H1 (cell line): ENCODE measurements at regions not wholly inside any gene's neighbourhood (a gene's known extent, or its start where the extent isn't known, plus 50 kb on each side); places are given as distances from the start of the nearest gene placed in this dataset.

Source experiments
- CTCF ChIA-PET: fragments of 300-600 bp; sonication (Branson Sonifier 250); formaldehyde crosslinking; loops from one replicate; lab custom pipeline; 2021; ENCODE audit not compliant: partially characterized antibody; lab: Charles Lee
- POLR2A ChIA-PET: fragments of 300-600 bp; sonication (Branson Sonifier 250); formaldehyde crosslinking; loops from one replicate; lab custom pipeline; 2021; ENCODE audit warnings: inconsistent platforms; ENCODE audit not compliant: partially characterized antibody; lab: Charles Lee
- DNase-seq, 2 experiments: peaks; one replicate each; pipeline versions ENCODE4 v3.0.0 to v3.0.0-alpha.2; 2010 to 2022; ENCODE audit warnings: low spot score in 2 of 2, low read depth in 1 of 2, mixed read lengths in 1 of 2
- FAIRE-seq: peaks from 2 replicates; lab custom pipeline; 2011; peaks lifted over from hg19 to GRCh38; lab: Jason Lieb, UNC
- H2AFZ ChIP-seq: 2 replicates; pipeline ENCODE4 v1.8.1; 2012; ENCODE audit warnings: low read length, inconsistent platforms
- H2AK5ac ChIP-seq: 2 replicates; pipeline ENCODE4 v1.6.1; 2013; ENCODE audit warnings: low read depth, low read length
- H2BK120ac ChIP-seq: replicated peaks from 2 replicates; pipeline ENCODE3; 2013; ENCODE audit warnings: low read depth, low read length, inconsistent platforms
- H2BK12ac ChIP-seq: 2 replicates; pipeline ENCODE4 v1.6.1; 2013; ENCODE audit warnings: low read depth, low read length
- H2BK15ac ChIP-seq: 2 replicates; pipeline ENCODE4 v1.6.1; 2013; ENCODE audit warnings: low read length
- H2BK20ac ChIP-seq: 2 replicates; pipeline ENCODE4 v1.6.1; 2013; ENCODE audit warnings: low read length
- H2BK5ac ChIP-seq: 2 replicates; pipeline ENCODE4 v1.6.1; 2013; ENCODE audit warnings: low read depth, low read length
- H3K14ac ChIP-seq: 2 replicates; pipeline ENCODE4 v1.6.1; 2013; ENCODE audit warnings: inconsistent platforms; ENCODE audit not compliant: insufficient read length
- H3K18ac ChIP-seq: 2 replicates; pipeline ENCODE4 v1.6.1; 2013; ENCODE audit warnings: low read length; ENCODE audit errors: extremely low read depth
- H3K23ac ChIP-seq: 2 replicates; pipeline ENCODE4 v1.6.1; 2013; ENCODE audit warnings: inconsistent platforms; ENCODE audit not compliant: insufficient read length
- H3K23me2 ChIP-seq: 2 replicates; pipeline ENCODE4 v1.6.1; 2013; ENCODE audit warnings: low read depth, low read length
- H3K27ac ChIP-seq: 2 replicates; pipeline ENCODE4 v1.6.1; 2011; ENCODE audit warnings: low read depth, low read length, inconsistent platforms
- H3K27me3 ChIP-seq, 4 experiments: replicated peaks in 1 of 4; 1 replicate in 1 of 4; 2 replicates in 3 of 4; pipeline versions ENCODE4 v1.6.1 to v1.8.1; 2011 to 2013; ENCODE audit warnings: low read length in 3 of 4, mild to moderate bottlenecking in 3 of 4, inconsistent platforms in 2 of 4, mixed read lengths in 2 of 4, moderate library complexity in 1 of 4; ENCODE audit not compliant: control insufficient read depth in 3 of 4, insufficient read depth in 3 of 4; ENCODE audit errors: extremely low read depth in 1 of 4
- H3K36me3 ChIP-seq, 4 experiments: 2 replicates each; pipeline versions ENCODE4 v1.6.1 to v1.8.1; 2011 to 2013; ENCODE audit warnings: mild to moderate bottlenecking in 4 of 4, low read length in 3 of 4, moderate library complexity in 2 of 4, control low read depth in 1 of 4, inconsistent platforms in 1 of 4; ENCODE audit not compliant: insufficient read depth in 4 of 4, control insufficient read depth in 2 of 4
- H3K4ac ChIP-seq: replicated peaks from 2 replicates; pipeline ENCODE3; 2013; ENCODE audit warnings: low read length, low read depth, mixed read lengths, inconsistent platforms; ENCODE audit not compliant: insufficient read length
- H3K4me1 ChIP-seq, 4 experiments: replicated peaks in 1 of 4; 1 replicate in 1 of 4; 2 replicates in 3 of 4; pipeline versions ENCODE4 v1.6.1 to v1.8.1; 2011 to 2013; ENCODE audit warnings: low read length in 3 of 4, inconsistent platforms in 2 of 4, mixed read lengths in 1 of 4; ENCODE audit not compliant: insufficient read depth in 4 of 4, control insufficient read depth in 3 of 4
- H3K4me2 ChIP-seq, 2 experiments: 2 replicates each; pipeline versions ENCODE4 v1.6.1 to v1.8.1; 2011 to 2013; ENCODE audit warnings: low read depth in 2 of 2, low read length in 2 of 2, control low read depth in 1 of 2, inconsistent platforms in 1 of 2, mild to moderate bottlenecking in 1 of 2; ENCODE audit not compliant: insufficient read depth in 1 of 2
- H3K4me3 ChIP-seq, 4 experiments: fragments of 200-600, 300-600 bp in 1 of 4; sonication (generic), shearing (Covaris generic), sonication (Bioruptor Twin) in 1 of 4; 2 replicates each; pipeline versions ENCODE4 v1.5.1 to v1.8.1; 2011 to 2016; ENCODE audit warnings: low read length in 4 of 4, low read depth in 3 of 4, control low read depth in 2 of 4, inconsistent platforms in 2 of 4, mild to moderate bottlenecking in 2 of 4, mixed read lengths in 1 of 4, moderate library complexity in 1 of 4; ENCODE audit not compliant: insufficient read depth in 2 of 4; ENCODE audit errors: extremely low read depth in 1 of 4
- H3K56ac ChIP-seq: replicated peaks from 2 replicates; pipeline ENCODE3; 2013; ENCODE audit warnings: low read depth, mild to moderate bottlenecking, mixed read lengths, low read length, inconsistent platforms; ENCODE audit not compliant: insufficient read length
- H3K79me1 ChIP-seq: 2 replicates; pipeline ENCODE4 v1.6.1; 2013; ENCODE audit warnings: low read depth, low read length, control low read depth
- H3K79me2 ChIP-seq, 2 experiments: 2 replicates each; pipeline versions ENCODE4 v1.6.1 to v1.8.1; 2012 to 2013; ENCODE audit warnings: low read length in 2 of 2, mild to moderate bottlenecking in 2 of 2, inconsistent platforms in 1 of 2; ENCODE audit not compliant: insufficient read depth in 2 of 2, control insufficient read depth in 1 of 2
- H3K9ac ChIP-seq, 4 experiments: replicated peaks in 1 of 4; 1 replicate in 1 of 4; 2 replicates in 3 of 4; pipeline versions ENCODE4 v1.6.1 to v1.8.1; 2011 to 2013; ENCODE audit warnings: low read depth in 3 of 4, low read length in 3 of 4, control low read depth in 2 of 4, mild to moderate bottlenecking in 2 of 4, moderate library complexity in 2 of 4, inconsistent platforms in 1 of 4; ENCODE audit errors: extremely low read depth in 1 of 4
- H3K9me3 ChIP-seq, 2 experiments: 2 replicates each; pipeline versions ENCODE4 v1.6.1 to v1.8.1; 2012 to 2013; ENCODE audit warnings: mild to moderate bottlenecking in 2 of 2, moderate library complexity in 2 of 2, control low read depth in 1 of 2, inconsistent platforms in 1 of 2, low read depth in 1 of 2, low read length in 1 of 2, mixed read lengths in 1 of 2; ENCODE audit not compliant: insufficient read depth in 2 of 2
- H4K20me1 ChIP-seq, 2 experiments: replicated peaks in 1 of 2; 2 replicates each; pipeline versions ENCODE3 to v1.8.1; 2011 to 2013; ENCODE audit warnings: inconsistent platforms in 2 of 2, low read length in 2 of 2, mild to moderate bottlenecking in 1 of 2; ENCODE audit not compliant: insufficient read depth in 2 of 2, control insufficient read depth in 1 of 2
- H4K5ac ChIP-seq: 2 replicates; pipeline ENCODE4 v1.6.1; 2013; ENCODE audit warnings: low read length, low read depth, mixed read lengths, inconsistent platforms; ENCODE audit not compliant: insufficient read length
- H4K8ac ChIP-seq: 2 replicates; pipeline ENCODE4 v1.8.0; 2013; ENCODE audit warnings: mild to moderate bottlenecking, moderate library complexity, low read length, inconsistent platforms; ENCODE audit not compliant: insufficient read depth; ENCODE audit errors: extremely low read depth
- H4K91ac ChIP-seq: replicated peaks from 2 replicates; pipeline ENCODE3; 2013; ENCODE audit warnings: low read length, mixed read lengths, inconsistent platforms; ENCODE audit not compliant: insufficient read length
- NRF1 ChIP-seq: IDR thresholded peaks from 2 replicates; pipeline ENCODE4 v1.6.1; 2011; ENCODE audit warnings: mild to moderate bottlenecking, low read depth, low read length, improper control_type of control experiment
- WGBS, 2 experiments: shearing (Covaris generic) in 1 of 2; methylation state at CpG; one replicate each; pipeline versions ENCODE4 v1.1.6 to v1.1.7; 2013 to 2015; ENCODE audit warnings: low lambda C conversion rate in 2 of 2, mixed read lengths in 2 of 2, inconsistent platforms in 1 of 2, low coverage in 1 of 2, missing lambda C conversion rate in 1 of 2; ENCODE audit not compliant: insufficient replicate concordance in 2 of 2, insufficient coverage in 1 of 2, insufficient read length in 1 of 2; ENCODE audit errors: extremely low coverage in 1 of 2, missing lambda C conversion rate in 1 of 2; 5-methylcytosine and 5-hydroxymethylcytosine counted together
- TF ChIP-seq, protein P1 (sequence below): IDR thresholded peaks from 2 replicates; pipeline ENCODE4 v1.6.1; 2012; ENCODE audit warnings: low read length, inconsistent platforms

DNA sequence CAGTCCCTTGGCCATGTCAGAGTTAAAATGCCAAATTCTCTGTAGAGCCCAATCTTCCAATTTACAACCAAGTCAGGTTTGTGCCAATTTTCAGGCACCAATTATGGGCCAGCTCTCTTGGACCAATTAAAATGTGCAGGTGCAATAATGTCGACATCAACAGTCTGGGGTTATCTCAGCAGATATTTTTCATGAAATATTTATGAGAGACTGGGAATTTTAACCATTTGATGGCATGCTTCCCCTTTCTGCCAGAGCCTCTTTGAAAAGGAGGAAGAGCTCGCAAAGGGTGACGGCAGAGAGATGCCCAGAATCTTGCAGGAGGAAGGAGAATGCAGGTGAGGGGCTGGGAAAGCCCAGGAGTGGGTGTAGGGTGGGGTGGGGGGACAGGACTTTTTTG lies 100.8 kb upstream of the SYT13 start:
- Histone ChIP-seq H3K27ac (no peak overlapping the region), H2BK15ac (no peak overlapping the region), H2AFZ (no peak overlapping the region), H2BK5ac (no peak overlapping the region), H3K18ac (no peak overlapping the region), H3K9me3 (no peaks in the 10 kb centered on the region), H3K4ac (no peak overlapping the region), H2AK5ac (no peak overlapping the region), H3K27me3 (no peaks in the 10 kb centered on the region; a peak in 1 of 7 replicates), H3K4me1 (peaks cover 0 to 3% (median 0%) of the 10 kb centered on the region in 4 experiments; a peak in 2 of 7 replicates), H3K56ac (no peak overlapping the region), H3K23me2 (no peaks in the 10 kb centered on the region), H3K4me3 (no peak overlapping the region), H2BK20ac (no peak overlapping the region), H4K5ac (no peak overlapping the region), H2BK120ac (no peak overlapping the region), H4K8ac (no peak overlapping the region), H4K20me1 (no peaks in the 10 kb centered on the region), H3K79me2 (no peaks in the 10 kb centered on the region), H4K91ac (no peak overlapping the region), H3K36me3 (no peaks in the 10 kb centered on the region), H3K14ac (no peak overlapping the region), H3K9ac (no peak overlapping the region), H3K4me2 (no peak overlapping the region), H3K23ac (no peak overlapping the region), H2BK12ac (no peak overlapping the region), H3K79me1 (no peaks in the 10 kb centered on the region)
- TF ChIP-seq NRF1, result no peak
- TF ChIP-seq, protein P1, sequence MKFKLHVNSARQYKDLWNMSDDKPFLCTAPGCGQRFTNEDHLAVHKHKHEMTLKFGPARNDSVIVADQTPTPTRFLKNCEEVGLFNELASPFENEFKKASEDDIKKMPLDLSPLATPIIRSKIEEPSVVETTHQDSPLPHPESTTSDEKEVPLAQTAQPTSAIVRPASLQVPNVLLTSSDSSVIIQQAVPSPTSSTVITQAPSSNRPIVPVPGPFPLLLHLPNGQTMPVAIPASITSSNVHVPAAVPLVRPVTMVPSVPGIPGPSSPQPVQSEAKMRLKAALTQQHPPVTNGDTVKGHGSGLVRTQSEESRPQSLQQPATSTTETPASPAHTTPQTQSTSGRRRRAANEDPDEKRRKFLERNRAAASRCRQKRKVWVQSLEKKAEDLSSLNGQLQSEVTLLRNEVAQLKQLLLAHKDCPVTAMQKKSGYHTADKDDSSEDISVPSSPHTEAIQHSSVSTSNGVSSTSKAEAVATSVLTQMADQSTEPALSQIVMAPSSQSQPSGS, result no peak
- FAIRE-seq, result no peak
- WGBS, 2 experiments, result 76% methylated on average over 3 of the region's 3 CpGs; no CpG with 5 or more reads in 1 of the 2 experiments
- CTCF ChIA-PET, result interaction anchor here (1.8 kb wide), 1 partner anchor 20 kb away, joined by 4 read pairs; no protein-coding TSS in a partner anchor
- no peak for DNase-seq
- POLR2A ChIA-PET, result interaction anchor here (0.7 kb wide), 1 partner anchor 11 kb away, joined by 4 read pairs; no protein-coding TSS in a partner anchor
